ENCODE measurements at regions not wholly inside any gene's neighbourhood (a gene's known extent, or its start where the extent isn't known, plus 50 kb on each side); places are given as distances from the start of the nearest gene placed in this dataset.

DNA sequence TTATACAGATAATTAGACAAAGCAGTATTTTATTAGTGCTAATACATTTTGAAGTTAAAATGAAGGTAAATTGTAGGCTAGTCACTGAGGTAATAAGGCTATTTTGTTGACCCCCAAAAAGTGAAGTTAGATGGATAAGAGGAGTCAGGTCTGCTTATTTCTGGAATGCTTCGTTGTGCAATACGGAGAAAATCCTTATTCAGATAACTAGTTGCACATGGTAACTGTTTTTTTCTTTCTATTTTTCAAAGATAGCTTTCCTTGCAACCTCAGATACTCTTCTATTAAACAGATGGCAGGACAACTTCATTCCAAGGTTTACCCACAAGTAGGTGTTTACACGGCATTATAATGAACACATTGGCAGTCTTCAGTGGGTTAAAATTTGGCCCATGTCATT lies 101.1 kb downstream of the TMEM174 start:
- Histone ChIP-seq H3K36me3 (replicated peaks; ENCODE audit: insufficient read depth, low read depth) (no peaks in the 10 kb centered on the region), H3K27ac (peak overlapping the region; percentile 5), H3K9me2 (replicated peaks; ENCODE audit: insufficient read depth) (no peaks in the 10 kb centered on the region), H4K20me1 (ENCODE audit: insufficient read depth, poor library complexity, severe bottlenecking) (no peaks in the 10 kb centered on the region), H2AFZ (no peak overlapping the region), H3K4me1 (ENCODE audit: insufficient read depth) (peaks cover 11% of the 10 kb centered on the region), H3K27me3 (no peaks in the 10 kb centered on the region), H3K9me3 (ENCODE audit: low read depth) (no peaks in the 10 kb centered on the region), H3K79me2 (no peaks in the 10 kb centered on the region), H3K4me3 (no peak overlapping the region), H3K4me2 (peak overlapping the region; percentile 2)
- WGBS (ENCODE audit: low lambda C conversion rate, missing lambda C conversion rate): 65% methylated on average over 3 of the region's 3 CpGs
- no peak for TF ChIP-seq EZH2 (IDR thresholded peaks at IDR 0.05; ENCODE audit: borderline replicate concordance)
- DNase-seq (ENCODE audit: low spot score): no peak

DNA sequence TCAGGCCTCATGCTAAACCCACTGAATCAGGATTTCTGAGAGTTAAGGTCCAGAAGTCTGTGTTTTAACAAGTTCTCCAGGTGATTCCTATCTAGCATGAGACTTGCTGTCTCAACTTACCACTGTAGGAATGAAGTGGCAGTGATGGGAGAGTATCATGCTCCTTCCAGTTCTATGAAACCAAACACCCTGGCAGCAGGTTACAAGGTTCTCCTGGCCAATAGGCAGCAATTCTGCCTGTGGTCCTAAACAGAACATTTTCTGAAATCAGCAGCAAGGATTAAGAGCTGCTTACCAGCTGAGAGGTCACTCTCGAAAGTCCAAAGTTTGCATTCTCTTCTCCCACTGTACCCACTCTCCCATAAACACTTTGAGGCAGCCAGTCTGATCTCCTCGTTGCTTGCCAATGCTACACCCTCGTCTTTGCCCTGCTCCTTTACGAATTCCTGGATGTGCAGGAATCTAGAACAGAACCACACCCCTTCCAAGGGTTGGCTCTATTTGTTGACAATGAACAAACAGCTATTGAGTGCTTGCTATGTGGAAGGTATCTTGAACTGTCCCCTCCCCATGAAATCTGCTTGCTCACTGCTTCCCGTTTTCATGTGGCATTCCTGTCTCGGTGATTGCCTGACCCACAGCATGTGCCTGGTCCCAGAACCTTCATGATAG lies 100.5 kb downstream of the TMEM174 start:
- Histone ChIP-seq H3K27me3 (no peaks in the 10 kb centered on the region), H3K4me3 (no peak overlapping the region), H3K27ac (peak overlapping the region; percentile 5), H2AFZ (no peak overlapping the region), H3K9me3 (ENCODE audit: low read depth) (no peaks in the 10 kb centered on the region), H3K9me2 (replicated peaks; ENCODE audit: insufficient read depth) (no peaks in the 10 kb centered on the region), H4K20me1 (ENCODE audit: insufficient read depth, poor library complexity, severe bottlenecking) (no peaks in the 10 kb centered on the region), H3K4me2 (peak overlapping the region; percentile 13), H3K4me1 (ENCODE audit: insufficient read depth) (peaks cover 11% of the 10 kb centered on the region), H3K36me3 (replicated peaks; ENCODE audit: insufficient read depth, low read depth) (no peaks in the 10 kb centered on the region), H3K79me2 (no peaks in the 10 kb centered on the region)
- peak; percentile 42 for DNase-seq (ENCODE audit: low spot score)
- TF ChIP-seq, protein P1, sequence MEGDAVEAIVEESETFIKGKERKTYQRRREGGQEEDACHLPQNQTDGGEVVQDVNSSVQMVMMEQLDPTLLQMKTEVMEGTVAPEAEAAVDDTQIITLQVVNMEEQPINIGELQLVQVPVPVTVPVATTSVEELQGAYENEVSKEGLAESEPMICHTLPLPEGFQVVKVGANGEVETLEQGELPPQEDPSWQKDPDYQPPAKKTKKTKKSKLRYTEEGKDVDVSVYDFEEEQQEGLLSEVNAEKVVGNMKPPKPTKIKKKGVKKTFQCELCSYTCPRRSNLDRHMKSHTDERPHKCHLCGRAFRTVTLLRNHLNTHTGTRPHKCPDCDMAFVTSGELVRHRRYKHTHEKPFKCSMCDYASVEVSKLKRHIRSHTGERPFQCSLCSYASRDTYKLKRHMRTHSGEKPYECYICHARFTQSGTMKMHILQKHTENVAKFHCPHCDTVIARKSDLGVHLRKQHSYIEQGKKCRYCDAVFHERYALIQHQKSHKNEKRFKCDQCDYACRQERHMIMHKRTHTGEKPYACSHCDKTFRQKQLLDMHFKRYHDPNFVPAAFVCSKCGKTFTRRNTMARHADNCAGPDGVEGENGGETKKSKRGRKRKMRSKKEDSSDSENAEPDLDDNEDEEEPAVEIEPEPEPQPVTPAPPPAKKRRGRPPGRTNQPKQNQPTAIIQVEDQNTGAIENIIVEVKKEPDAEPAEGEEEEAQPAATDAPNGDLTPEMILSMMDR (IDR thresholded peaks at IDR 0.05; ENCODE audit: poor library complexity): no peak
- TF ChIP-seq EZH2 (IDR thresholded peaks at IDR 0.05; ENCODE audit: borderline replicate concordance) (no peak), EZH2phosphoT487 (IDR thresholded peaks at IDR 0.05; ENCODE audit: low read depth, severe bottlenecking, unreplicated experiment) (no peak)
- WGBS (ENCODE audit: low lambda C conversion rate, missing lambda C conversion rate): 53% methylated on average over 6 of the region's 6 CpGs

DNA sequence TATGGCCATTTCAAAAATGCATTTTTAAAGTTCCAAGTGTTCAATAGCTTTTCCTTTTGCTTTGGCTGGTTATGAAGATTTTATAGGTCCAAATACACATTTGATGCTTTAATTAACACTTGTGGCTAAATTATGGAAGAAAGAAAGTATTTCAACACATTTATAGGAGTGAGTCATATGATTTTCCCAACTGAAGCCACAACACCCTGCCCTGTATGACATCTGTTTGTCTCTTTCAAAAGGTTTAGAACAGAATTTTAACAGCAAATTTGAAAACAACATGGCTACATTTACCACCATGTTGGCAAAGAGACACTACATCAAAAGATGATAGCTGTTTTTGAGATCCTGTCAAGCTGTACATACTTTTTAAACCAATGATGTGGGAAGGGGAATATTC lies 99.4 kb downstream of the TMEM174 start:
- Histone ChIP-seq H4K20me1 (ENCODE audit: insufficient read depth, poor library complexity, severe bottlenecking) (no peaks in the 10 kb centered on the region), H3K9me2 (replicated peaks; ENCODE audit: insufficient read depth) (no peaks in the 10 kb centered on the region), H3K9me3 (ENCODE audit: low read depth) (no peaks in the 10 kb centered on the region), H3K4me2 (no peak overlapping the region), H2AFZ (no peak overlapping the region), H3K4me1 (ENCODE audit: insufficient read depth) (peaks cover 11% of the 10 kb centered on the region), H3K36me3 (replicated peaks; ENCODE audit: insufficient read depth, low read depth) (no peaks in the 10 kb centered on the region), H3K27me3 (no peaks in the 10 kb centered on the region), H3K79me2 (no peaks in the 10 kb centered on the region), H3K4me3 (no peak overlapping the region), H3K27ac (no peak overlapping the region)
- DNase-seq (ENCODE audit: low spot score): no peak
- TF ChIP-seq EZH2 (IDR thresholded peaks at IDR 0.05; ENCODE audit: borderline replicate concordance) (no peak), EZH2phosphoT487 (IDR thresholded peaks at IDR 0.05; ENCODE audit: low read depth, severe bottlenecking, unreplicated experiment) (no peak)
- TF ChIP-seq, protein P1 (IDR thresholded peaks at IDR 0.05; ENCODE audit: poor library complexity): no peak

DNA sequence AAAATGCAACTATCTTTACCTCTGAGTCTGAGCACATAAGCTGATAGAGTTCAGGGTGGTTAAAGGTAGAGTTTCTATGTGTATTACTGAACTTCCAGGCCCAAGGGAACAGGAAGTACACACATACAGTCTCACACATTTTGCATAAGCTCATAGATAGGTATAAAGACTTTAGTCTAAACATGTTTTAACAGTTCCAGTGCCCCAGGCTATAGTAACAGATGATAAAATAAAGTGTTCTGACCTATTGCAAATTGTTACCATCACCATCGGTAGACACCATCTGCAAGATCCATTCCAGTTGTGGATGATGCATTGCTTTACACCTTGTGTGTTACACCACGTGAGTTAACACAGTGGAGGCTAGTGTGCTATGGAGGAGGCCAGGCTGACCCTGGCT lies 95.8 kb downstream of the TMEM174 start:
- Histone ChIP-seq H2AFZ (no peak overlapping the region), H3K4me2 (no peak overlapping the region), H3K9me3 (ENCODE audit: low read depth) (no peaks in the 10 kb centered on the region), H3K79me2 (no peaks in the 10 kb centered on the region), H3K27ac (no peak overlapping the region), H4K20me1 (ENCODE audit: insufficient read depth, poor library complexity, severe bottlenecking) (no peaks in the 10 kb centered on the region), H3K4me3 (no peak overlapping the region), H3K4me1 (ENCODE audit: insufficient read depth) (peaks cover 13% of the 10 kb centered on the region), H3K36me3 (replicated peaks; ENCODE audit: insufficient read depth, low read depth) (no peaks in the 10 kb centered on the region), H3K27me3 (no peaks in the 10 kb centered on the region), H3K9me2 (replicated peaks; ENCODE audit: insufficient read depth) (no peaks in the 10 kb centered on the region)
- TF ChIP-seq EZH2 (IDR thresholded peaks at IDR 0.05; ENCODE audit: borderline replicate concordance) (no peak), EZH2phosphoT487 (IDR thresholded peaks at IDR 0.05; ENCODE audit: low read depth, severe bottlenecking, unreplicated experiment) (no peak)
- TF ChIP-seq, protein P1 (IDR thresholded peaks at IDR 0.05; ENCODE audit: poor library complexity): no peak
- WGBS (ENCODE audit: low lambda C conversion rate, missing lambda C conversion rate): 72% methylated on average over 2 of the region's 2 CpGs
- DNase-seq (ENCODE audit: low spot score): no peak
